HFF-Myc (cell line): ENCODE measurements at regions not wholly inside any gene's neighbourhood (a gene's known extent, or its start where the extent isn't known, plus 50 kb on each side); places are given as distances from the start of the nearest gene placed in this dataset.

Experiments
- DNase-seq: peaks from one replicate; pipeline ENCODE4 v3.0.0-alpha.2; 2011; ENCODE audit warnings: low read depth; ENCODE audit errors: extremely low read depth
- H3K4me3 ChIP-seq: replicated peaks from 2 replicates; pipeline ENCODE4 v1.5.1; 2011; ENCODE audit warnings: low read depth, mild to moderate bottlenecking, control low read depth, low read length
- CTCF ChIP-seq: IDR thresholded peaks from 2 replicates; pipeline ENCODE4 v1.5.1; 2012; ENCODE audit warnings: mild to moderate bottlenecking, low read depth, low read length, control low read depth; ENCODE audit errors: missing control alignments

DNA sequence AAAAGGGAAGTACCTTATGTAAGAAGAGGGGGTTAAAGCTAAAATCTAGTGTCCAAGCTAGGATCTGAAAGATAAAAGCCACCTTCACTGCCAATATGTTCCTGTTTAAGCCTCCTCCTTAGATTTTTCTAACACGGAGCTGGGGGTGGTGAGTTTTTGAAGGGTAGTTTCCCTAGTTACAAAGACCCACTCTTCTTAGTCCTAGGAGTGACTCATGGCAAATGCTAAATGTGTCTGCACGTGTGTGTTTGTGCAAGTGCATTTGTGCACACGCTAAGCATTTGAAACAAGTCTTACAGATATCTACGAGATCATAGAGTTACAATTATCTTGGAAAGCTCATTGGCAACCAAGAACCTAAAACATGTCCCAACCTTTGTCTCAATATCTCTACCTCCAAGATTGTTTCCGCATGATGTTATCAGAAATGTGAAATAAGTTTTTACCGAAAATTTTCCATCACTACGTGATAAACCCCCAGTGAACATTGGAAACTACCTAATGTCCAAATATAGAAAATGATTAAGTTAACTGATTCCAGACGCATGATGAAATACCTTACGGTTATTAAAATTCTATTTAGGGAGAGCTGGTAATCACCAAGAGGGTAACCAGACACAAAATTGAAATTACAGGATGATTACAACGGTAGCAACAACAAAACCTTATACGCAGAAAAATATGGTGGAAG lies 78.0 kb upstream of the HRH2 start:
- no peak for TF ChIP-seq CTCF
- DNase-seq = no peak
- H3K4me3 ChIP-seq = no peak overlapping the region

- no peak overlapping the region for H3K4me3 ChIP-seq
- no peak for DNase-seq
- no peak for TF ChIP-seq CTCF
Observed at GRCh38 chr5:175582697-175583096, 75.2 kb upstream of the HRH2 start.

DNA sequence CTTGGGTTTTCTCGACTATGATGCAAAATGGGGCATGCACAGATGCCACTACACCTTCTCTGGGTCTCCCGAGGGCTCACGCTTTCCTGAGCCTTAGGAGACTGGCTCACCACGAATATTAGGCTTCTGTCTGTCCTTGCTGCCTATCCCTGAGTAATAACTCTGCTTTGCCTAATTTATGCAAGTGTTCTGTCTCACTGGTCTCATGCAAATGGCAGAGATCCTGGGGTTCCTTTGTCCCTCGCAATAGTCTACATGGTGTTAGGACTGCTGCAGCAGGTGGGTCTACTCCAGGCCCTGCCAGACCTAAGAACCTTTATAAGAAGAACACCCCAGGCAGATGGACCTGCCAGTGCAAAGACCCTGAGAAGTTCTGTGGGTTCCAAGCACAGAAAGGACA lies 72.3 kb upstream of the HRH2 start:
- no peak for DNase-seq
- no peak overlapping the region for H3K4me3 ChIP-seq
- TF ChIP-seq CTCF = no peak

- TF ChIP-seq CTCF = no peak
- H3K4me3 ChIP-seq = no peak overlapping the region
- DNase-seq = no peak
Observed at GRCh38 chr5:175588709-175589429, 69.0 kb upstream of the HRH2 start.

DNA sequence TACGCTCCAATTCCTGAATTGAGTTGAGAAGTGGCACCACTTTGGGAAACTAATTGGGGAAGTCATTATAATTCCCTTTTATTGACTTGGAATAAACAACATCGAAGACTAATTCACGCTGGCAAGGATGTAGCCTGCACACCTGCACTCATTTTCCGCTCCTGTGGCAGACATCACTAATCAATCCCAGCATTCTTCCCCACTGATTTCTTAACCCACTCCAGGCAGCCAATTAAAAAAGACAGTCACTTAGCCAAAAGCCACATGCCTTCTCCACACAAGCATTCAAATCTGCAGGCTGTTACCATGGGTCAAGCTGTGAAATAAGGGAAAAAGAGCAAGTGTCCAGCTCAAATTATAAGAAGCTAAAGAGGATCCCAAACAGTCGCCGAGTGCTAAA lies 68.2 kb upstream of the HRH2 start:
- DNase-seq = no peak
- H3K4me3 ChIP-seq = no peak overlapping the region
- no peak for TF ChIP-seq CTCF

GRCh38 chr5:175590471-175590881 lies 67.4 kb upstream of the HRH2 start:
- no peak for TF ChIP-seq CTCF
- DNase-seq = peak; percentile 29
- H3K4me3 ChIP-seq = no peak overlapping the region
